ENCODE measurements at regions not wholly inside any gene's neighbourhood (a gene's known extent, or its start where the extent isn't known, plus 50 kb on each side); places are given as distances from the start of the nearest gene placed in this dataset.

DNA sequence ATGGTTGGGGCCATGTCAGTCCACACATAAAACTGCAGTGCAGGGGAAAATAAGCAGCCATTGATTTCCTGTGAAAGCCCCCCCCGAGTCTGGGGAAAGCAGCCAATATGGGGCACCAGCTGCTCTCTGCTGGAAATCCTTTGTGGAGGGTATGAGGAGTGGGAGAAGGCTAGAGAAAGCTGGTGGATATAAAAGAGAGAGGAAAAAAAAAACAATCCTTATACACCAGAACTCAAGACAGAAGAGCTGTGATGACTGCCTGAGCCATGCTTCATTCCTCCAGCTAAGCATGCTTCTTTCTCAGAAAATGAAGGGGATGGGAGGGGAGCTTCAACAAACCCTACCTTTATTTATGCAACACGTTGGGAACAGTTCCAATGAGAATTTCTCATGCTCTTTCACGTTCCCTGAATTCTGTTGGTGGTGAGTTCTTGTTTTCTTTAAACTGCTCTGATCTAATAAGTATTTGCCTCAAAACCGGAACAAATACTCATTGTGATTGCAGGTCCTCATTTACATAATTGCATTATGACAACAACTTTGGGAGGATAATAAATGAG, 688.0 kb upstream of the SEMA6A start:
- H3K9me3 ChIP-seq = no peaks in the 10 kb centered on the region
- no peaks in the 10 kb centered on the region for H3K4me1 ChIP-seq (replicated peaks)
- H3K4me3 ChIP-seq = no peak overlapping the region
- H3K27me3 ChIP-seq (replicated peaks; ENCODE audit: insufficient read depth) = no peaks in the 10 kb centered on the region
- no peak for DNase-seq (ENCODE audit: low spot score)
- intact Hi-C loops (cut with DNase I) = no loop called here
- 40% methylated on average over 4 of the region's 4 CpGs for WGBS
- H3K36me3 ChIP-seq = no peaks in the 10 kb centered on the region
- H3K27ac ChIP-seq = no peak overlapping the region
- TF ChIP-seq POLR2A (IDR thresholded peaks at IDR 0.05) = no peak
- TF ChIP-seq, protein P1, sequence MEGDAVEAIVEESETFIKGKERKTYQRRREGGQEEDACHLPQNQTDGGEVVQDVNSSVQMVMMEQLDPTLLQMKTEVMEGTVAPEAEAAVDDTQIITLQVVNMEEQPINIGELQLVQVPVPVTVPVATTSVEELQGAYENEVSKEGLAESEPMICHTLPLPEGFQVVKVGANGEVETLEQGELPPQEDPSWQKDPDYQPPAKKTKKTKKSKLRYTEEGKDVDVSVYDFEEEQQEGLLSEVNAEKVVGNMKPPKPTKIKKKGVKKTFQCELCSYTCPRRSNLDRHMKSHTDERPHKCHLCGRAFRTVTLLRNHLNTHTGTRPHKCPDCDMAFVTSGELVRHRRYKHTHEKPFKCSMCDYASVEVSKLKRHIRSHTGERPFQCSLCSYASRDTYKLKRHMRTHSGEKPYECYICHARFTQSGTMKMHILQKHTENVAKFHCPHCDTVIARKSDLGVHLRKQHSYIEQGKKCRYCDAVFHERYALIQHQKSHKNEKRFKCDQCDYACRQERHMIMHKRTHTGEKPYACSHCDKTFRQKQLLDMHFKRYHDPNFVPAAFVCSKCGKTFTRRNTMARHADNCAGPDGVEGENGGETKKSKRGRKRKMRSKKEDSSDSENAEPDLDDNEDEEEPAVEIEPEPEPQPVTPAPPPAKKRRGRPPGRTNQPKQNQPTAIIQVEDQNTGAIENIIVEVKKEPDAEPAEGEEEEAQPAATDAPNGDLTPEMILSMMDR (IDR thresholded peaks at IDR 0.05) = no peak
- TF ChIP-seq POLR2AphosphoS5 (IDR thresholded peaks at IDR 0.05) = no peak

DNA sequence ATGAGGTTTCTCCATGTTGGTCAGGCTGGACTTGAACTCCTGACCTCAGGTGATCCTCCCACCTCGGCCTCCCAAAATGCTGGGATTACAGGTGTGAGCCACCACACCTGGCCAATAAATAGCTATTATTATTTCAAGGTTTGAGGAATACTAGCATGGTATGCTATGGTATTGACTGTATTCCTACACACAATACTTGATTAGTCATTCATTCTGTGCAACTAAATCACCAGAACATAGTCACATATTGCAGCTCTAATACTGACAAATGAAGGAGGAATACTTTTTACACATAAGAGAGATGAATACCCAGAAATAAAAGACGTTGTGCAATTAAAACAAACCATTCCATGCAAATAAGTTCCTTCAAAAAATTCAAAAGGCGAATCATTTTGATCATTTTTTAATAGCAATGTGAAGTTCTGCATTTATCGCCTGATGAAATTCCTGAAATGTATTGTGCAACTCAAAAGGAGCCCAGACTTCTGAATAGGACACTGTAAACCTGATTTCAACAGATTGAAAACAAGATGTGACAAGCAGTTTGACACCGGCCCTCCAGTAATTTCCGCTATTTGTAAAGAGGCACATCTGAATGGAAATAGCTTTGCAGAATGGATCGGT, 687.4 kb upstream of the SEMA6A start:
- Histone ChIP-seq H3K27me3 (replicated peaks; ENCODE audit: insufficient read depth) (no peaks in the 10 kb centered on the region), H3K27ac (no peak overlapping the region), H3K4me3 (no peak overlapping the region), H3K4me1 (replicated peaks) (no peaks in the 10 kb centered on the region), H3K36me3 (no peaks in the 10 kb centered on the region), H3K9me3 (no peaks in the 10 kb centered on the region)
- intact Hi-C loops (cut with DNase I) = no loop called here
- 39% methylated on average over 7 of the region's 7 CpGs for WGBS
- TF ChIP-seq POLR2A (IDR thresholded peaks at IDR 0.05) (no peak), POLR2AphosphoS5 (IDR thresholded peaks at IDR 0.05) (no peak)
- TF ChIP-seq, protein P1 (IDR thresholded peaks at IDR 0.05) = no peak
- no peak for DNase-seq (ENCODE audit: low spot score)

DNA sequence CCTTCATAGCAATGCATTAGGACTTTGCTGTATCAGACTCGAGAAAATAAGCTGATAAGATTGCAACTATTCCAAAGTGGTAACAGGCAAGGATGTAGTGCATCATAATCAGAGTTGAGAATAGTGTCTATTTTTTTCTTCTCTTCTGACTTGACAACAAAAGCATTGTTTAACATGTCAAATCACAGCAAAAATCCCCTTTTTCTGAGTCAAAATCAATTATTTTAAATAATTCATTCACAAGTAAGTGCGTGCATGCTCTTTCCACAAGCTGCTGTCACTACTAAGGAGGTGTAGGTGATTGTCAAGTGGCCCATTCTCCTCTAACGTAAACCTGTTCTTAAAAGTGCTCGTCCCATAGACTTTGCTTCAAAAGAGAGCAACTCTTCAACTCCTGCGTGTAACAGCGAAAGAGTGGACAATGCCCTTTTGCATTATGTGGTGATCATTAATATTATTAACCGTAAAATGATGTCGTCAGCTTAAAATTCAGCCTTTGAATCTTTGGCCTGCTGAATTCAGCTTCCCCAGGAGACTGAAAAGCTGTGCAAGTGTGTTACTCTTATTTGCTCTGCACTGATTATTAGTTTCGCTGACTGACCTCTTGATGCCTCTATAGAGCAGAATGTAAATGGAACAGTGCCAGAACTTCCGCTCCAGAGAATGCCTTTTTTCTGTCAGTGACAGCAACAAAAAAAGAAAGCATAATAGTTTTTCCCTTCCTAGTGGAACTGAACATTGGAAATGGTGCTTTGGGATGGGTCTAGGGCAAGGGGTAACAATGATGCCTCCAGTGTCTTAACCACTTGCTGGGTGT, 680.8 kb upstream of the SEMA6A start:
- intact Hi-C loops (cut with DNase I) = no loop called here
- H3K27ac ChIP-seq = no peak overlapping the region
- DNase-seq (ENCODE audit: low spot score) = no peak
- no peaks in the 10 kb centered on the region for H3K9me3 ChIP-seq
- no peaks in the 10 kb centered on the region for H3K27me3 ChIP-seq (replicated peaks; ENCODE audit: insufficient read depth)
- no peaks in the 10 kb centered on the region for H3K36me3 ChIP-seq
- no peak overlapping the region for H3K4me3 ChIP-seq
- TF ChIP-seq POLR2AphosphoS5 (IDR thresholded peaks at IDR 0.05) (no peak), POLR2A (IDR thresholded peaks at IDR 0.05) (no peak)
- TF ChIP-seq, protein P1 (IDR thresholded peaks at IDR 0.05) = no peak
- 87% methylated on average over 10 of the region's 10 CpGs for WGBS
- no peaks in the 10 kb centered on the region for H3K4me1 ChIP-seq (replicated peaks)

DNA sequence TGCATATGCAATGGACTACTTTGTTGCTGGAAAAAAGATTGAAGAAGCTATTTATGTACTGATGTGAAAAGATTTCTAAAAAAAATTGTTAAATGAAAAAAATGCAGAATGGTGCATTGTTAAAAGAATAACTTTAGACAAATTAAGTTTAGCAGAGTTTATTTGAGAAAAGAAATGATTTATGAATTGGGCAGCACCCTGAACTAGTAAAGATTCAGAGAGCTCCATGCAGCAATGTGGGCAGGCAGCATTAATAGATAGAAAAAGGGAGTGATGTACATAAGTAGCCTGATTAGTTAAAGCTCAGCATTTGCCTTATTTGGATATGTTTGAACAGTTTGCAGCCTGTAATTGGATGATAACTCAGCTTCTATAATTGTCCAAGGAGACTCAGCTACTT, 677.9 kb upstream of the SEMA6A start:
- Histone ChIP-seq H3K27ac (no peak overlapping the region), H3K36me3 (no peaks in the 10 kb centered on the region), H3K27me3 (replicated peaks; ENCODE audit: insufficient read depth) (no peaks in the 10 kb centered on the region), H3K4me1 (replicated peaks) (no peaks in the 10 kb centered on the region), H3K9me3 (no peaks in the 10 kb centered on the region), H3K4me3 (no peak overlapping the region)
- intact Hi-C loops (cut with DNase I) = no loop called here
- DNase-seq (ENCODE audit: low spot score) = no peak
- TF ChIP-seq, protein P1 (IDR thresholded peaks at IDR 0.05) = no peak
- TF ChIP-seq POLR2AphosphoS5 (IDR thresholded peaks at IDR 0.05) = no peak
- TF ChIP-seq POLR2A (IDR thresholded peaks at IDR 0.05) = no peak
